Cortex of kidney (tissue), 1 donor: ENCODE measurements at regions not wholly inside any gene's neighbourhood (a gene's known extent, or its start where the extent isn't known, plus 50 kb on each side); places are given as distances from the start of the nearest gene placed in this dataset.
"Not testable (repeated sequence)": the region's sequence is repeated elsewhere in the genome, so short reads cannot be mapped to it uniquely, and the experiment has no call there.

Experiments used
- DNase-seq: peaks from one replicate; lab custom pipeline; 2025; lab: John Stamatoyannopoulos, UW

DNA sequence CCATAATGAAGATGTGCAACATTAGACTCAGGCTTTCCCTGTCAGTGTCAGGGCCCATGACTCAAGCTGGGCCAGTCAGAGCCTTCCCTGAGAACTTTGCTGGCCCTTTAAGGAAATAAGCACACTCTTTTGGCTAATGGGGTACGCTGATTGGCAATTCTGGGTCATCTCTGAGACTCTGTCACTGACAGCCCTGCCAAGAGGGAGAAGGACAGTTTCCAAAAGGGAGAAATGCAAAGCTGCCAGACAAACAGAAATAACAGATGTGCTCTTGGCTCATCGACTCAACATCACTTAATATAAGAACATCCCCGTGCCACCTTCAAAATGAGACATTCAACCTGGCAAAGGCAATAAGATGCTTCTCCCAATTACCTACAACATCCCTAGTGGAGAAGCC is 491.9 kb upstream of the PROK2 start:
- DNase-seq: no peak

GRCh38 chr3:72275331-72275751 is 490.4 kb upstream of the PROK2 start:
- no peak for DNase-seq

DNA sequence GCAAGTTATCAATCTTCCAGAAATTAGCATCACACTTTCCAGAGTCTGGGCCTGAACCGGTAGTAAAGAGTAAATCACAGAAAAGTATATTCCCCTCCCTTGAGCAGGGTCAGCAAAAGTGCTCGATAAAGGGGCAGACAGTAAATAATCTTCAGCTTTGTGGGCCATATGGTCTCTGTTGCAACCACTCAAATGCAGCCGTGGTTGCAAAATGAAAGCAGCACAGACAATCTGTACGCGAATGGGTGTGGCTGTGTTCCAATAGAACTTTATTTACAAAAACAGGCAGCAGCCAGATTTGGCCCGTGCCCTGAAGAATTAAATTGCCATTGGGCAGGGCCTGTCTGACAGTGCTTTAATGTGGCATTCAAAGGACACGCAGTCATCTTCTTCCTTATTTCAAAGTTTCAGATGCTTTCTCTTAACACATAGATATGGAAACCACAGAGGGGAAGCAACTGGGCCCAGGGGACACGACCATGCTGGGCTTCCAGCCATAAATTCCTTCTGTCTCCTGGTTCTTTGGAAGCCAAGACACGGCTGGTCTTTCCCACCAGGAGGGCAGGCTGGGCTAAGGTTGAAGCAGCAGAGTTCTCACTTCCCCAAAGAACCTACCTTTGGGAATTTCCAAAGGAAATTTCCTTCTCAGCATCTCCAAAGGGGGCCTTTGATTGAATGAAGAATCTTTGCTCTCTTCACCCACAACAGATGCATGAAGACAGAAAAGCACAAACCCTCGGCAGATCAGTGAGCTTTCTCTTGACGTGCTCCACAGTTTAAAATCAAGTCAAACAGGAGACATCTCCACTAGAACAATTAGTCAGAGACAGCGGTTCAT is 489.8 kb upstream of the PROK2 start:
- DNase-seq: no peak

DNA sequence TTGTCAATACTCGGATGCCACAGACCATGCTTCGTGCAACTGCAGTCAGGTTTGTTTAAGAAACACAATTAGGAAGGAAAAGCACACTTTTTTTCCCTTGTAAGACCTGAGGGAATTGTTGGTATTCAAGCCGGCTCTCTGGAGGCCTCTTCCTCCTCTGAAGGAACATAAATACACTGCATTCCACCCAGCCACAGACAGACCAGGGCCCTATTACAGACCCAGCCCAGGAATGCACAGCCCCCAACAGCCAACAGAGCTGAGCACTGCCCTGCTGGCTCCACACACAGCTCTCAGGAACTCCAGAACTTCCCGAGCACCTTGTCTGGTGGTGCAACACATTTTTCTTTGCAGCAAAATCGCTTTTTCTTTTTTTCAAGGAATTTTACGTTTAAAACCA is 488.7 kb upstream of the PROK2 start:
- DNase-seq: no peak

GRCh38 chr3:72272356-72272755 is 487.4 kb upstream of the PROK2 start:
- no peak for DNase-seq

GRCh38 chr3:72271923-72272322 is 487.0 kb upstream of the PROK2 start:
- no peak for DNase-seq

DNA sequence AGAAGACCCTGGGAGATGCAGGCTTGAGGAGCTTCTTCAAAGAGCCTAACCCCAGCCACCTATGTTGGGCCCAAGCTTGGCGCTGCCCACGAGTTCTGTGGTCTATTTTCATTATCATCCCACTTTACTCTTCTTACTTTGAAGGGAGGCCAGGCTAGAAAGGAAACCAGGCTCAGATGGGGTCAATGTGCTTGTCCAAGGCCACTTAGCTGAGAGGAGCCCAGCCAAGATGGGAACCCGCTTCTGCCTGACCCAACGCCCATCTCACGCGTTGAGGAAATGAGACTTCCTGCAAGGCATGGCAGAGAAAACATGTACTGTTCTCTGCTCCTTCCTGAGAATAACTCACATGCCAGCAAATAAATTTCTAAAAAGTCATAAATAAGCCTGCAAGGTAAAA is 486.3 kb upstream of the PROK2 start:
- no peak for DNase-seq

DNA sequence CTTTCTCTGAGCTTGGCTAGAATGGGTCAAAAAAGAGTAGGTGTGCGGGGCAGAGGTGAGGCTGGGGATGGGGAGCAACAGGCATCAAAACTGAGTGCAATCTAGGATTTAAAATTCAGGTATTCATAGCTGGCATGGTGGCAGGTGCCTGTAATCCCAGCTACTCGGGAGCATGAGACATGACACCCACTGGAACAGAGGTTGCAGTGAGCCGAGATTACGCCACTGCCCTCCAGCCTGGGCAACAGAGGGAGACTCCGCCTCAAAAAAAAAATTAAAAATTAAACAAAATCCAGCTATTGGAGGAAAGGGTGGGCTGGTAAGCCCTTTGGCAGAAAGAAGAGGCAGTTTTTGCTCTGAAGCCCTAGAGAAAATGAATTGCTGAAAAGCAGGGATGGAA is 485.8 kb upstream of the PROK2 start:
- no peak for DNase-seq

GRCh38 chr3:72270072-72270681 is 485.2 kb upstream of the PROK2 start:
- DNase-seq: no peak

GRCh38 chr3:72269475-72269874 is 484.5 kb upstream of the PROK2 start:
- DNase-seq: no peak

GRCh38 chr3:72266921-72267524 is 482.1 kb upstream of the PROK2 start:
- DNase-seq: not testable (repeated sequence)

- no peak for DNase-seq
Measured at GRCh38 chr3:72266016-72266370, 481.0 kb upstream of the PROK2 start.

- no peak for DNase-seq
Measured at GRCh38 chr3:72265256-72266015, 480.5 kb upstream of the PROK2 start.

DNA sequence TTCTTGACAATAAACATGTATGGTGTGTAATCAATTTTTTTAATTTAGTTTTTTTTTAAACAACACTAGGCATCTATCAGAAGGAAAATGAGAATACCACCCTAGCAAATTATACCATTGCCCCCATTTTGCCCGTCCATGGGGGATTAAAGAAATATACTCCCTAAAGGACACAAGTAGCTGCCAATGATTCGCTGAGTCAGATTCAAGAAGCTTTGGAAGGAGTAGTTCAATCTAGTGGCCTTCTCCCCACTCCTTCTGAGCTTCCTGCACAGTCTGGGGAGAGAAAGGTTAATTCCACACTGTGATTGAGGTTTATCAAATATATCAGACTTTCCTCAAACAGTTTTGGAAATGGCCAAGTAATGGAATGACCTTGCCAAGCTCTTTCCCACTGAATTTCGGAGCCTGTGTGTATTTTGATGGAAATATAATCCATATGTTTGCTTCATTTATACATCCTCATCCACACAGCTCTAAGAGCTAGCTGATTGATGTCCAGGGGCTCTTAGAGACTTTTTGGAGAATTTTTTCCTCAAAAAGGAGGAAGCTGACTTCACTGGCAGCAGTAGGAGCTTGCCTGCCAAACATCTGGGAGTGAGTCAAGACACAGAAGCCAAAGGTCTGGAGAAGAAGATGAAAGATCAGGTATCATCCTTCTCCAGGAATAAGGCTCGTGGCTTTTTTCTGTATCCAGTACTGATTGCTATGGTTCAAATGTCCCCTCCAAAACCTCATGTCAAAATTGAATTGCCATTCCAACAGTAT is 478.5 kb upstream of the PROK2 start:
- no peak for DNase-seq

DNA sequence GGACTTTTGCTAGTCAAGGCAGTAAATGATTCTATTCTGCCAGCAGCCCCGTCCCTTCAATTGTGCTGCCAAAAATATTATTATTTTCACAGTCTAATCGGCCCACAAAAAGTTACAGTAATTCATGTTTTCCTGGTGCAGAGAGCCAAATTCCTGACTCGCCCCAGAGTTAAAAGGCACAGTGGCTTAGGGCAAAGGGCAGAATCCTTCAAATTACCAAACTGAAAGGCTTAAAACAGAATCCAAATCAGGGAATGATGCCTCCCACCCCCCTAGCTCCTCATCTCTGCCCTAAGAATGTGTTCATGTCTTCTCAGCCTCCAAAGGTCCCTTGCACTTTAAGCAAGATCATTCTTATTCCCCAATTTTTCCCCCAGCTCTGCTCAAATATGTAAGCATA is 477.8 kb upstream of the PROK2 start:
- no peak for DNase-seq

GRCh38 chr3:72261566-72262564 is 476.9 kb upstream of the PROK2 start:
- DNase-seq: no peak

DNA sequence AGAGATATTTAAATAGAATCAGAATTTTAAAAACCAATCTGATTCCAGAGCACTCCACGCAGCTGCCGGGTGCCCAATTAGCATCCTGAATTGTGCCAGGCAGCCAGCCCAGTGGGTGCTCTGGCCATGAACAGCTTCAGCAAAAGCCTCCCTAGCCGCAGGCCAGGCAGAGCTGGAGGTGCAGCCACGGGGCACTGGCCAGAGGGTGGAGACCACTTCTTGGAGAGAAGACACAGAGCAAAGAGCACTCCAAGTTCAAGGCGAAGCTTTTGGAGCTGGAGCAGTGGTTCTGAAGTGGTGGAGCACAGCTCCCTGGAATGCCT is 475.6 kb upstream of the PROK2 start:
- no peak for DNase-seq

DNA sequence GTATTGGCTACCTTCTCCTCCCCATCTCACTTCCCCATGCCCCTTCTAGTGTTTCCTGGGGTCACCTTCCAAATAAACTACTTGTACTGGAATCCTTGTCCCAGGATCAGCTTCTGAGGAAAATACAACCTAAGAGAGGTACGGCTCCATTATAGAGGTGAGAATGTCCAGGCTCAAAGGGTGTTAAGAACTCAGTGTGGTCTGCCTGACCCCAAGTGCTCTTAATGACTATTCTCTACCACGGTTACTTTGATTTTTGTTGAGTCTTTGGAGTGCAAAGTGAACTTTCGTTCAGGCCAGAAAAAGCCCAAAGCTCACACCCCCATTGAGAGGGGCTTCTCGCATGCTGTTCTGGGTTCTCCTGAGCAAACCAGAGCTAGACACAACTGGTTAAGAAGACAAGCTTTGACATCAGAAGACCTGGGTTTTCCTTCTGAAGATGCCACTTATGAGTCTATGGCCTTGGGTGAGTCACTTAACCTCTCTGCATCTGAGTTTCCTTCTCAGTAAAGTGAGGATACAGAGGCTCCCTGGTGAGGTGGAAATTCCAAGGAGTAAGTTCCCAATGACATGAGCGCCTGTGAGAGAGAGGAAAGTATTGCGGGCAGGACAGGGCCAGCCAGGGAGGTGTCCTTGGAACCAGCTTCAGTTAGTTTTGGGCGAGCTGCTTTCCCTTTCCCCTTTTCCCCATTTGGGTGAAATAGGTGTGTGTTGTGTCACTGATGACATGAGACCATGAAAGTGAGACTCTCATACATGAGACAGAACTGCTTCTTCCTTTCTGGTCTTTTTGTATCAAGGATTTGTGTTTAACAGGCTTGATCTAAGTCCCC is 475.0 kb upstream of the PROK2 start:
- DNase-seq: no peak

GRCh38 chr3:72258361-72259141 is 473.6 kb upstream of the PROK2 start:
- DNase-seq: no peak
